Lower leg skin (tissue), 4 donors: ENCODE measurements at regions not wholly inside any gene's neighbourhood (a gene's known extent, or its start where the extent isn't known, plus 50 kb on each side); places are given as distances from the start of the nearest gene placed in this dataset.

Source experiments
- DNase-seq, 2 donors: peaks; one replicate each; pipeline ENCODE4 v3.0.0-alpha.2; 2019; ENCODE audit warnings: low spot score in 2 of 2
- H3K4me3 ChIP-seq: fragments of 200-600 bp; sonication (generic); 2 replicates; pipeline ENCODE4 v1.5.1; 2017; ENCODE audit warnings: mild to moderate bottlenecking, low read depth; ENCODE audit not compliant: poor library complexity, severe bottlenecking
- CTCF ChIP-seq, 3 donors: fragments of 450-650 bp; IDR thresholded peaks; one replicate each; pipeline ENCODE4 v1.5.1; 2016; ENCODE audit warnings: antibody characterized with exemption in 3 of 3, mild to moderate bottlenecking in 3 of 3, moderate library complexity in 2 of 3
- POLR2A ChIP-seq, 2 donors: fragments of 450-650 bp; IDR thresholded peaks; one replicate each; pipeline ENCODE4 v1.6.1; 2016 to 2017; ENCODE audit warnings: antibody characterized with exemption in 2 of 2, mild to moderate bottlenecking in 1 of 2, moderate library complexity in 1 of 2
- WGBS, 2 donors: methylation state at CpG; one replicate each; pipeline ENCODE4 v1.1.5; 2018; 5-methylcytosine and 5-hydroxymethylcytosine counted together
- intact Hi-C: fragments of 100-400 bp; cut with DNase I; formaldehyde crosslinking; loops from one replicate; pipeline ENCODE4 v1.15.0; 2023; ENCODE audit warnings: low total_unique reads

- intact Hi-C loops = no loop called here
- DNase-seq = no peak
- TF ChIP-seq CTCF (IDR thresholded peaks at IDR 0.05) (no peak), POLR2A (IDR thresholded peaks at IDR 0.05) (no peak)
- no peak overlapping the region for H3K4me3 ChIP-seq
- WGBS, 2 donors = 81 to 87% methylated on average over 2 of the region's 2 CpGs
These were observed 417.8 kb upstream of the NR2F2 start for GRCh38 chr15:95912728-95913127.

GRCh38 chr15:95916568-95916967 lies 413.9 kb upstream of the NR2F2 start:
- intact Hi-C loops = no loop called here
- no peak overlapping the region for H3K4me3 ChIP-seq
- WGBS, 2 donors = 77 to 83% methylated on average over 3 of the region's 3 CpGs
- TF ChIP-seq POLR2A (IDR thresholded peaks at IDR 0.05) (no peak), CTCF (IDR thresholded peaks at IDR 0.05) (no peak)
- DNase-seq = no peak

GRCh38 chr15:95918525-95918924 lies 412.0 kb upstream of the NR2F2 start:
- no peak for DNase-seq
- no peak overlapping the region for H3K4me3 ChIP-seq
- TF ChIP-seq POLR2A (IDR thresholded peaks at IDR 0.05) = no peak
- no peak for TF ChIP-seq CTCF (IDR thresholded peaks at IDR 0.05)
- intact Hi-C loops = no loop called here
- 93 to 95% methylated on average over 3 of the region's 3 CpGs for WGBS, 2 donors

GRCh38 chr15:95919460-95919859 lies 411.0 kb upstream of the NR2F2 start:
- TF ChIP-seq CTCF (IDR thresholded peaks at IDR 0.05) = no peak
- no peak for TF ChIP-seq POLR2A (IDR thresholded peaks at IDR 0.05)
- no peak for DNase-seq
- WGBS, 2 donors = 88 to 92% methylated on average over 1 of the region's 1 CpG

GRCh38 chr15:95921404-95921803 lies 409.1 kb upstream of the NR2F2 start:
- DNase-seq = no peak
- intact Hi-C loops = no loop called here
- TF ChIP-seq CTCF (IDR thresholded peaks at IDR 0.05) (no peak), POLR2A (IDR thresholded peaks at IDR 0.05) (no peak)
- no peak overlapping the region for H3K4me3 ChIP-seq

More at GRCh38 chr15:95919460-95919859, 411.0 kb upstream of the NR2F2 start:
- H3K4me3 ChIP-seq = no peak overlapping the region
- intact Hi-C loops = no loop called here

GRCh38 chr15:95922431-95922830 lies 408.1 kb upstream of the NR2F2 start:
- no peak for DNase-seq
- 78 to 82% methylated on average over 7 of the region's 7 CpGs for WGBS, 2 donors
- no peak overlapping the region for H3K4me3 ChIP-seq
- intact Hi-C loops = no loop called here
- TF ChIP-seq CTCF (IDR thresholded peaks at IDR 0.05) = no peak
- TF ChIP-seq POLR2A (IDR thresholded peaks at IDR 0.05) = no peak
